PC-3 (cell line): ENCODE measurements at regions not wholly inside any gene's neighbourhood (a gene's known extent, or its start where the extent isn't known, plus 50 kb on each side); places are given as distances from the start of the nearest gene placed in this dataset.

Experiments
- ATAC-seq: fragments of 200-7000 bp; cut with Tn5 transposase; 2 replicates; pipeline ENCODE4 v1.9.1; 2020; ENCODE audit warnings: mild to moderate bottlenecking, moderate library complexity
- BruUV-seq: library from RNA; stranded (reverse); fragments of 400-500 nt; replicated peaks from 2 replicates; lab custom pipeline; 2021; lab: Mats Ljungman, UMichigan
- CTCF ChIA-PET: fragments of 300-600 bp; sonication (Branson Sonifier 250); formaldehyde crosslinking; loops from one replicate; lab custom pipeline; 2022; ENCODE audit warnings: antibody characterized with exemption; lab: Charles Lee
- POLR2A ChIA-PET: fragments of 300-600 bp; sonication (Branson Sonifier 250); formaldehyde crosslinking; loops from one replicate; lab custom pipeline; 2022; ENCODE audit warnings: antibody characterized with exemption; ENCODE audit not compliant: unreplicated experiment; lab: Charles Lee
- DNase-seq: peaks from one replicate; pipeline ENCODE4 v3.0.0-alpha.2; 2015
- H2AFZ ChIP-seq: fragments of 300-600 bp; sonication (generic); 2 replicates; pipeline ENCODE4 v1.6.0; 2016; ENCODE audit warnings: antibody characterized with exemption, low read length
- H3F3A ChIP-seq: fragments of 300-600 bp; sonication (generic); one replicate; pipeline ENCODE4 v1.6.0; 2017; ENCODE audit warnings: antibody characterized with exemption, low read length, control low read depth, mild to moderate bottlenecking; ENCODE audit not compliant: unreplicated experiment
- H3K27ac ChIP-seq: fragments of 300-600 bp; sonication (generic); 2 replicates; pipeline ENCODE4 v1.5.1; 2016; ENCODE audit warnings: mild to moderate bottlenecking, low read length
- H3K27me3 ChIP-seq: fragments of 300-600 bp; sonication (generic); 2 replicates; pipeline ENCODE4 v1.6.1; 2016; ENCODE audit warnings: low read length, mixed read lengths
- H3K36me3 ChIP-seq: fragments of 300-600 bp; sonication (generic); 2 replicates; pipeline ENCODE4 v1.6.1; 2016; ENCODE audit warnings: low read depth, mixed run types, low read length, mixed read lengths
- H3K4me1 ChIP-seq: fragments of 300-600 bp; sonication (generic); 2 replicates; pipeline ENCODE4 v1.5.1; 2016; ENCODE audit warnings: low read length; ENCODE audit not compliant: insufficient read depth
- H3K4me2 ChIP-seq: fragments of 300-600 bp; sonication (generic); 2 replicates; pipeline ENCODE4 v1.6.0; 2016; ENCODE audit warnings: low read length
- H3K4me3 ChIP-seq: fragments of 300-600 bp; sonication (generic); 2 replicates; pipeline ENCODE4 v1.5.1; 2016; ENCODE audit warnings: mild to moderate bottlenecking, low read length, mixed read lengths
- H3K79me2 ChIP-seq: fragments of 300-600 bp; sonication (generic); 2 replicates; pipeline ENCODE4 v1.6.1; 2017; ENCODE audit warnings: low read length, mixed read lengths
- H3K9ac ChIP-seq: fragments of 300-600 bp; sonication (generic); 2 replicates; pipeline ENCODE4 v1.6.0; 2016; ENCODE audit warnings: mild to moderate bottlenecking, low read length
- H3K9me2 ChIP-seq: fragments of 300-600 bp; sonication (generic); replicated peaks from 2 replicates; pipeline ENCODE4 v1.6.1; 2016; ENCODE audit warnings: mixed run types, low read length, mixed read lengths
- H3K9me3 ChIP-seq: fragments of 300-600 bp; sonication (generic); 2 replicates; pipeline ENCODE4 v1.6.1; 2016; ENCODE audit warnings: low read length, mixed read lengths
- H4K20me1 ChIP-seq: fragments of 300-600 bp; sonication (generic); 2 replicates; pipeline ENCODE4 v1.6.1; 2016; ENCODE audit warnings: low read length, mixed read lengths
- CTCF ChIP-seq: fragments of 300-600 bp; sonication (generic); conservative IDR thresholded peaks from 2 replicates; pipeline ENCODE4 v1.5.1; 2017; ENCODE audit warnings: antibody characterized with exemption, low read depth, mild to moderate bottlenecking, low read length
- EZH2 ChIP-seq: fragments of 300-600 bp; sonication (generic); IDR thresholded peaks from one replicate; pipeline ENCODE4 v1.6.1; 2017; ENCODE audit warnings: antibody characterized with exemption, mild to moderate bottlenecking, low read length; ENCODE audit not compliant: unreplicated experiment
- EZH2phosphoT487 ChIP-seq: fragments of 300-600 bp; sonication (generic); IDR thresholded peaks from 2 replicates; pipeline ENCODE4 v1.6.1; 2018; ENCODE audit warnings: mild to moderate bottlenecking, antibody characterized with exemption, low read length, borderline replicate concordance
- intact Hi-C: fragments of 100-400 bp; cut with micrococcal nuclease; formaldehyde crosslinking; loops from 2 replicates; pipeline ENCODE4 v1.9.0; 2023

- Histone ChIP-seq H3F3A (no peaks in the 10 kb centered on the region), H3K9me2 (no peaks in the 10 kb centered on the region), H3K27ac (no peak overlapping the region), H4K20me1 (no peaks in the 10 kb centered on the region), H3K4me3 (no peak overlapping the region), H3K36me3 (no peaks in the 10 kb centered on the region), H3K4me2 (no peak overlapping the region), H2AFZ (no peak overlapping the region), H3K27me3 (peaks cover 10% of the 10 kb centered on the region; the same call in 1 of the 2 replicates), H3K9me3 (no peaks in the 10 kb centered on the region), H3K79me2 (no peaks in the 10 kb centered on the region), H3K9ac (no peak overlapping the region), H3K4me1 (no peaks in the 10 kb centered on the region)
- ChIA-PET CTCF (no interaction called here), POLR2A (no interaction called here)
- BruUV-seq = no TSS peak
- DNase-seq (no peak), ATAC-seq (no peak)
- intact Hi-C loops = no loop called here
- TF ChIP-seq CTCF = no peak
- TF ChIP-seq EZH2 = no peak
- no peak for TF ChIP-seq EZH2phosphoT487
These were observed 107.2 kb downstream of the DACT2 start for GRCh38 chr6:168212362-168212761.

- POLR2A ChIA-PET = no interaction called here
- intact Hi-C loops = no loop called here
- Histone ChIP-seq H3K9me2 (no peaks in the 10 kb centered on the region), H3K79me2 (no peaks in the 10 kb centered on the region), H3K4me3 (no peak overlapping the region), H3K27me3 (peaks cover 11% of the 10 kb centered on the region; the same call in 1 of the 2 replicates), H3K27ac (no peak overlapping the region), H3F3A (no peaks in the 10 kb centered on the region), H3K4me1 (no peaks in the 10 kb centered on the region), H3K36me3 (no peaks in the 10 kb centered on the region), H3K4me2 (no peak overlapping the region), H3K9ac (no peak overlapping the region), H4K20me1 (no peaks in the 10 kb centered on the region), H2AFZ (no peak overlapping the region), H3K9me3 (no peaks in the 10 kb centered on the region)
- ATAC-seq = no peak
- no peak for DNase-seq
- TF ChIP-seq EZH2phosphoT487 = no peak
- BruUV-seq = no TSS peak
- CTCF ChIA-PET = no interaction called here
These were observed 107.9 kb downstream of the DACT2 start for GRCh38 chr6:168211681-168212080.

- no peak for DNase-seq
- no TSS peak for BruUV-seq
- no peaks in the 10 kb centered on the region for H3K9me2 ChIP-seq
- intact Hi-C loops = no loop called here
- H4K20me1 ChIP-seq = no peaks in the 10 kb centered on the region
- CTCF ChIA-PET = no interaction called here
- POLR2A ChIA-PET = no interaction called here
- no peak overlapping the region for H3K27ac ChIP-seq
- peaks cover 10% of the 10 kb centered on the region; the same call in 1 of the 2 replicates for H3K27me3 ChIP-seq
- no peak overlapping the region for H3K9ac ChIP-seq
- ATAC-seq = no peak
- no peaks in the 10 kb centered on the region for H3K36me3 ChIP-seq
- H3K4me2 ChIP-seq = no peak overlapping the region
- H2AFZ ChIP-seq = no peak overlapping the region
- no peaks in the 10 kb centered on the region for H3K4me1 ChIP-seq
- no peaks in the 10 kb centered on the region for H3K79me2 ChIP-seq
- H3K9me3 ChIP-seq = no peaks in the 10 kb centered on the region
- H3F3A ChIP-seq = no peaks in the 10 kb centered on the region
- H3K4me3 ChIP-seq = no peak overlapping the region
- TF ChIP-seq EZH2phosphoT487 (no peak), CTCF (no peak), EZH2 (no peak)
These were observed 109.1 kb downstream of the DACT2 start for GRCh38 chr6:168210239-168211105.
